K562 (cell line): ENCODE measurements at regions not wholly inside any gene's neighbourhood (a gene's known extent, or its start where the extent isn't known, plus 50 kb on each side); places are given as distances from the start of the nearest gene placed in this dataset.

Experiments
- ATAC-seq: fragments of 200-7000 bp; cut with Tn5 transposase; 3 replicates; pipeline ENCODE4 v1.9.1; 2020; ENCODE audit warnings: moderate library complexity
- BruUV-seq: library from RNA; stranded (reverse); fragments of 400-500 nt; replicated peaks from 2 replicates; lab custom pipeline; 2021; lab: Mats Ljungman, UMichigan
- CTCF ChIA-PET: fragments of 300-600 bp; formaldehyde crosslinking; extraction: SDS; loops from one replicate; lab custom pipeline; 2021; ENCODE audit warnings: low intra/inter-chr PET ratio; lab: Yijun Ruan, JAX
- POLR2A ChIA-PET: fragments of 300-600, 350-650 bp; sonication (Branson Sonifier 250); formaldehyde crosslinking; extraction: SDS; loops from one replicate; lab custom pipeline; 2021; ENCODE audit warnings: antibody characterized with exemption, inconsistent platforms; lab: Yijun Ruan, JAX
- DNase-seq, 4 experiments: peaks; one replicate each; pipeline versions ENCODE4 v3.0.0 to v3.0.0-alpha.2; 2011 to 2018; ENCODE audit warnings: low spot score in 3 of 4, mixed read lengths in 3 of 4; ENCODE audit errors: extremely low read depth in 1 of 4
- FAIRE-seq: peaks from 2 replicates; lab custom pipeline; 2011; peaks lifted over from hg19 to GRCh38; lab: Jason Lieb, UNC
- H2AFZ ChIP-seq: 2 replicates; pipeline ENCODE4 v1.6.0; 2011; ENCODE audit warnings: low read depth, low read length, control low read depth, inconsistent platforms
- H3K27ac ChIP-seq: fragments of 200-600 bp; 3 replicates; pipeline ENCODE4 v1.8.0; 2011; ENCODE audit warnings: low read depth, mild to moderate bottlenecking, control low read depth, inconsistent platforms, low read length, moderate library complexity, mixed read lengths; ENCODE audit errors: extremely low read depth
- H3K27me3 ChIP-seq, 2 experiments: fragments of 300-600 bp in 1 of 2; 2 replicates in 1 of 2; 3 replicates in 1 of 2; pipeline versions ENCODE4 v1.6.0 to v1.8.0; 2011; ENCODE audit warnings: inconsistent platforms in 2 of 2, low read length in 2 of 2, mild to moderate bottlenecking in 1 of 2, mixed read lengths in 1 of 2, moderate library complexity in 1 of 2; ENCODE audit not compliant: control insufficient read depth in 2 of 2, insufficient read depth in 2 of 2
- H3K36me3 ChIP-seq: fragments of 300-600 bp; 3 replicates; pipeline ENCODE4 v1.8.0; 2011; ENCODE audit warnings: mild to moderate bottlenecking, low read length, inconsistent platforms; ENCODE audit not compliant: control insufficient read depth, insufficient read depth
- H3K4me1 ChIP-seq, 2 experiments: fragments of 200-600 bp in 1 of 2; replicated peaks in 1 of 2; 2 replicates in 1 of 2; 3 replicates in 1 of 2; pipeline versions ENCODE4 v1.5.1 to v1.8.0; 2011; ENCODE audit warnings: inconsistent platforms in 2 of 2, low read length in 2 of 2, mild to moderate bottlenecking in 1 of 2, mixed read lengths in 1 of 2, moderate library complexity in 1 of 2; ENCODE audit not compliant: control insufficient read depth in 2 of 2, insufficient read depth in 2 of 2
- H3K4me2 ChIP-seq: 2 replicates; pipeline ENCODE4 v1.6.1; 2011; ENCODE audit warnings: low read length, control low read depth, inconsistent platforms, mixed read lengths; ENCODE audit not compliant: insufficient read depth
- H3K4me3 ChIP-seq: fragments of 200-600 bp; sonication (generic), shearing (Covaris generic); 2 replicates; pipeline ENCODE4 v1.5.1; 2016; ENCODE audit warnings: control low read depth, inconsistent platforms
- H3K79me2 ChIP-seq: fragments of 200-600 bp; 3 replicates; pipeline ENCODE4 v1.8.0; 2011; ENCODE audit warnings: low read length, inconsistent platforms; ENCODE audit not compliant: control insufficient read depth, insufficient read depth
- H3K9ac ChIP-seq, 2 experiments: 2 replicates each; pipeline versions ENCODE4 v1.6.0 to v1.6.1; 2011; ENCODE audit warnings: low read depth in 2 of 2, low read length in 2 of 2, control low read depth in 1 of 2, inconsistent platforms in 1 of 2, mild to moderate bottlenecking in 1 of 2, mixed read lengths in 1 of 2; ENCODE audit not compliant: insufficient read depth in 1 of 2
- H3K9me1 ChIP-seq: one replicate; pipeline ENCODE4 v1.6.0; 2011; ENCODE audit warnings: inconsistent platforms, mild to moderate bottlenecking, low read length, moderate library complexity; ENCODE audit not compliant: control insufficient read depth, insufficient read depth
- H3K9me3 ChIP-seq: replicated peaks from 2 replicates; pipeline ENCODE4 v1.5.1; 2011; ENCODE audit warnings: low read depth, low read length, inconsistent platforms; ENCODE audit not compliant: control insufficient read depth, insufficient read depth
- H4K20me1 ChIP-seq: replicated peaks from 2 replicates; pipeline ENCODE4 v1.6.1; 2011; ENCODE audit warnings: low read length, inconsistent platforms, mixed read lengths; ENCODE audit not compliant: control insufficient read depth, insufficient read depth
- KDM2B ChIP-seq: fragments of 250-450 bp; sonication (Bioruptor Pico); IDR thresholded peaks from 2 replicates; pipeline ENCODE4 v1.8.0; 2021; ENCODE audit warnings: mild to moderate bottlenecking, moderate library complexity
- TAF9B ChIP-seq: fragments of 450-650 bp; IDR thresholded peaks from 2 replicates; pipeline ENCODE4 v1.6.1; 2018; ENCODE audit warnings: mild to moderate bottlenecking; ENCODE audit not compliant: partially characterized antibody
- ZBTB1 ChIP-seq: sonication (generic); formaldehyde crosslinking; IDR thresholded peaks from 2 replicates; pipeline ENCODE4 v1.8.1; 2023; ENCODE audit warnings: missing genetic modification reagents, low read depth, mild to moderate bottlenecking, borderline replicate concordance
- ZNF408 ChIP-seq: fragments of 250-450 bp; sonication (Bioruptor Pico); IDR thresholded peaks from 2 replicates; pipeline ENCODE4 v1.4.0; 2020; ENCODE audit warnings: low read depth, mild to moderate bottlenecking, moderate library complexity
- WGBS: fragments of 100-300 bp; shearing (Covaris generic); methylation state at CpG from one replicate; pipeline ENCODE4 v1.1.6; 2016; ENCODE audit warnings: low coverage, mixed read lengths; ENCODE audit not compliant: insufficient coverage; ENCODE audit errors: missing lambda C conversion rate; 5-methylcytosine and 5-hydroxymethylcytosine counted together
- in situ Hi-C: fragments of 300-500 bp; cut with MboI; formaldehyde crosslinking; loops from 4 replicates; pipeline ENCODE4 v1.15.0; 2018; ENCODE audit warnings: inconsistent platforms, mixed read lengths
- intact Hi-C: fragments of 100-400 bp; cut with micrococcal nuclease; formaldehyde crosslinking; loops from 2 replicates; pipeline ENCODE4 v1.14.2; 2022
- TF ChIP-seq, protein P1 (sequence below): fragments of 200-800 bp; sonication (Bioruptor generic); IDR thresholded peaks from 2 replicates; pipeline ENCODE4 v1.6.1; 2017; ENCODE audit warnings: missing genetic modification characterization, missing compliant biosample characterization
- TF ChIP-seq, protein P2 (sequence below), 2 experiments: fragments of 200-800 bp in 1 of 2; sonication (Bioruptor generic) in 1 of 2; sonication (generic) in 1 of 2; formaldehyde crosslinking in 1 of 2; IDR thresholded peaks in 1 of 2; conservative IDR thresholded peaks in 1 of 2; 2 replicates each; pipeline versions ENCODE4 v1.5.0 to v1.6.1; 2016 to 2020; ENCODE audit warnings: missing compliant biosample characterization in 1 of 2, missing genetic modification characterization in 1 of 2, missing genetic modification reagents in 1 of 2
- TF ChIP-seq, protein P3 (sequence below): fragments of 250-450 bp; sonication (Bioruptor Pico); IDR thresholded peaks from 2 replicates; pipeline ENCODE4 v1.5.0; 2020; ENCODE audit warnings: mild to moderate bottlenecking, borderline replicate concordance

DNA sequence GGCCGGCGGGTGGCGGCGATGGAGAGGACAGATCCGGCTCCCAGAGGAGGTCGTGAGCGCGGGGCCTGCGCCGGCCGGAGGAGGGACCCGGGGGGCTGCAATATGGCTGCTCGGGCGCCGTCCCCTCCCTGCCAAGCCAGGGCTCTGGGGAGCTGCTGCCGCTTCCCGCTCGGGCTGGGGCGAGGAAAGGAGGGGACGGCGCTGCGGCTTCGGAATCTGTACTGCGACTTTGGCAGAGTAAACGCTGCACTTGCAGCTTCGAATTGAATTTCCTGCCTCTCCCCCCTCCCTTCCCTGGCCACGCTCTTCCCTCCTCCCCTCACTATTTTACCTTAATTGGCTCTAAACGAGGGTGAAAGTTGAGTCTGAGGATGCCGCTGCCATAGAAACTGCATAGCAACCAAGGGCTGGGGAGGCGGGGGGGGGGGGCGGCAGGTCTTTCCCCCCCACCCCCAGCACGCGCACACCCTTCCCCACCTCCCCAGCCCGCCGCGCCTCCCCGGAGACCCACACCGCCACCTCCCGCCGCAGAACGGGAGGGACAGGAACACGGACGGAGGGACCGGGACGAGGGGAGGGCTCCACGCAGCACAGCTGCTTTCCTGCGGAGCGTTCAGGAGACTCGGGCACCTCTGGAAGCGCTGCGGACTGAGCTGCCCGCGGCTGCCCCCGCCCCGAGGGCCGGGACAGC, 93.9 kb downstream of the RNASET2 start:
- in situ Hi-C loops = no loop called here
- H3K4me2 ChIP-seq = no peak overlapping the region
- TF ChIP-seq ZBTB1 (CRISPR knock-in tag) = no peak
- TF ChIP-seq, protein P1, sequence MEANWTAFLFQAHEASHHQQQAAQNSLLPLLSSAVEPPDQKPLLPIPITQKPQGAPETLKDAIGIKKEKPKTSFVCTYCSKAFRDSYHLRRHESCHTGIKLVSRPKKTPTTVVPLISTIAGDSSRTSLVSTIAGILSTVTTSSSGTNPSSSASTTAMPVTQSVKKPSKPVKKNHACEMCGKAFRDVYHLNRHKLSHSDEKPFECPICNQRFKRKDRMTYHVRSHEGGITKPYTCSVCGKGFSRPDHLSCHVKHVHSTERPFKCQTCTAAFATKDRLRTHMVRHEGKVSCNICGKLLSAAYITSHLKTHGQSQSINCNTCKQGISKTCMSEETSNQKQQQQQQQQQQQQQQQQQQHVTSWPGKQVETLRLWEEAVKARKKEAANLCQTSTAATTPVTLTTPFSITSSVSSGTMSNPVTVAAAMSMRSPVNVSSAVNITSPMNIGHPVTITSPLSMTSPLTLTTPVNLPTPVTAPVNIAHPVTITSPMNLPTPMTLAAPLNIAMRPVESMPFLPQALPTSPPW (CRISPR knock-in tag) = peak; percentile 28; the same call in 1 of the 2 replicates
- ChIA-PET CTCF (no interaction called here), POLR2A (no interaction called here)
- H3K9me3 ChIP-seq = no peaks in the 10 kb centered on the region
- peaks cover 0 to 9% of the 10 kb centered on the region in 2 experiments; a peak in 1 of 5 replicates for H3K4me1 ChIP-seq
- no peaks in the 10 kb centered on the region for H3K9me1 ChIP-seq
- peaks cover 13 to 47% of the 10 kb centered on the region in 2 experiments for H3K27me3 ChIP-seq
- intact Hi-C loops = no loop called here
- FAIRE-seq (no peak), ATAC-seq (peak; percentile 40; the same call in 2 of the 3 replicates), DNase-seq (no peak)
- H3K27ac ChIP-seq = no peak overlapping the region
- no peaks in the 10 kb centered on the region for H3K36me3 ChIP-seq
- BruUV-seq = no TSS peak
- H2AFZ ChIP-seq = no peak overlapping the region
- H3K9ac ChIP-seq = no peak overlapping the region
- 29% methylated on average over 20 of the region's 56 CpGs for WGBS
- no peaks in the 10 kb centered on the region for H3K79me2 ChIP-seq
- no peak overlapping the region for H3K4me3 ChIP-seq
- no peaks in the 10 kb centered on the region for H4K20me1 ChIP-seq

DNA sequence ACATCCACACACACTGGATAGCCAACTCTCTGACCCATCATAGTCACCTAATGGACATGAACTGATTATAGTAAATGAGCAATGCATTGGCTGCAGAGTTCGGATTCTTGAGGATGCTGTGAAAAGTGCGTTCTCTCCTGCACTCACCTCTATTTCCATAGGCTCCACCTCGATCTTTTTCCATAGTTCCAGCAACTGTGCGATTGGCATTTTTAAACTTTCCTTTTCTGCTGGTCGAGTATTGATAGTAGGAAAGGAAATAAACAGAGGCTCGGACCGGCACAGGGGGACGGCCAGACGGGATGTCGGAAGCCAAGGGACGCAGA, 94.4 kb downstream of the RNASET2 start:
- intact Hi-C loops (no loop called here), in situ Hi-C loops (no loop called here)
- Histone ChIP-seq H3K79me2 (no peaks in the 10 kb centered on the region), H3K27ac (no peak overlapping the region), H3K4me3 (no peak overlapping the region), H2AFZ (no peak overlapping the region), H3K4me1 (peaks cover 0 to 9% of the 10 kb centered on the region in 2 experiments; a peak in 1 of 5 replicates), H3K27me3 (peaks cover 13 to 46% of the 10 kb centered on the region in 2 experiments), H3K4me2 (no peak overlapping the region), H3K36me3 (no peaks in the 10 kb centered on the region), H3K9ac (no peak overlapping the region), H3K9me3 (no peaks in the 10 kb centered on the region), H4K20me1 (no peaks in the 10 kb centered on the region), H3K9me1 (no peaks in the 10 kb centered on the region)
- CTCF ChIA-PET = no interaction called here
- ATAC-seq (no peak), FAIRE-seq (no peak), DNase-seq (no peak)
- BruUV-seq = no TSS peak
- 29% methylated on average over 9 of the region's 11 CpGs for WGBS
- POLR2A ChIA-PET = no interaction called here
- TF ChIP-seq ZNF408 (CRISPR knock-in tag) (no peak), KDM2B (CRISPR knock-in tag) (no peak), TAF9B (no peak)
- TF ChIP-seq, protein P2, sequence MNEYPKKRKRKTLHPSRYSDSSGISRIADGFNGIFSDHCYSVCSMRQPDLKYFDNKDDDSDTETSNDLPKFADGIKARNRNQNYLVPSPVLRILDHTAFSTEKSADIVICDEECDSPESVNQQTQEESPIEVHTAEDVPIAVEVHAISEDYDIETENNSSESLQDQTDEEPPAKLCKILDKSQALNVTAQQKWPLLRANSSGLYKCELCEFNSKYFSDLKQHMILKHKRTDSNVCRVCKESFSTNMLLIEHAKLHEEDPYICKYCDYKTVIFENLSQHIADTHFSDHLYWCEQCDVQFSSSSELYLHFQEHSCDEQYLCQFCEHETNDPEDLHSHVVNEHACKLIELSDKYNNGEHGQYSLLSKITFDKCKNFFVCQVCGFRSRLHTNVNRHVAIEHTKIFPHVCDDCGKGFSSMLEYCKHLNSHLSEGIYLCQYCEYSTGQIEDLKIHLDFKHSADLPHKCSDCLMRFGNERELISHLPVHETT (CRISPR knock-in tag; conservative IDR thresholded peaks at IDR 0.05 in 1 of 2, IDR thresholded peaks at IDR 0.05 in 1 of 2) = no peak
- TF ChIP-seq, protein P3, sequence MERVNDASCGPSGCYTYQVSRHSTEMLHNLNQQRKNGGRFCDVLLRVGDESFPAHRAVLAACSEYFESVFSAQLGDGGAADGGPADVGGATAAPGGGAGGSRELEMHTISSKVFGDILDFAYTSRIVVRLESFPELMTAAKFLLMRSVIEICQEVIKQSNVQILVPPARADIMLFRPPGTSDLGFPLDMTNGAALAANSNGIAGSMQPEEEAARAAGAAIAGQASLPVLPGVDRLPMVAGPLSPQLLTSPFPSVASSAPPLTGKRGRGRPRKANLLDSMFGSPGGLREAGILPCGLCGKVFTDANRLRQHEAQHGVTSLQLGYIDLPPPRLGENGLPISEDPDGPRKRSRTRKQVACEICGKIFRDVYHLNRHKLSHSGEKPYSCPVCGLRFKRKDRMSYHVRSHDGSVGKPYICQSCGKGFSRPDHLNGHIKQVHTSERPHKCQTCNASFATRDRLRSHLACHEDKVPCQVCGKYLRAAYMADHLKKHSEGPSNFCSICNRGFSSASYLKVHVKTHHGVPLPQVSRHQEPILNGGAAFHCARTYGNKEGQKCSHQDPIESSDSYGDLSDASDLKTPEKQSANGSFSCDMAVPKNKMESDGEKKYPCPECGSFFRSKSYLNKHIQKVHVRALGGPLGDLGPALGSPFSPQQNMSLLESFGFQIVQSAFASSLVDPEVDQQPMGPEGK = no peak
